ENCODE measurements at regions not wholly inside any gene's neighbourhood (a gene's known extent, or its start where the extent isn't known, plus 50 kb on each side); places are given as distances from the start of the nearest gene placed in this dataset.

DNA sequence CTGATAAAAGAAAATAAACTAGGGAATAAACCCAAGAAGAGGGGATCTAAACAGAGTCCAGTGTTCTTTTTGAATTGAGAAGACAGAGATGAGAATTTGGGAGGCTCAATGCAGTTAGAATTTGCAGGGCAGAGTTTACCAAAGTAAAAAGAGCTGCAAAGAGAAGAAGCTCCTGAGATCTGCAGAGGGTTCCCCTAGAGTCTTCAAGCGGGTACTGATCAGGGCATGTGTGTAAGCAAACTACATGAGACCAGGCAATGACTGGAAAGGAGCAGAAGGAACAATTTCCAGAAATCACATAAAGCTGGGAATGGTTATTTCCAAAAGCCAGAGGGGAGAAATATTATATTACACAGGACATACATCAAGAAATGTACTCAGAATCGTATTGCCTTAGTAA lies 58.1 kb upstream of the TES start:
- TF ChIP-seq, protein P1, sequence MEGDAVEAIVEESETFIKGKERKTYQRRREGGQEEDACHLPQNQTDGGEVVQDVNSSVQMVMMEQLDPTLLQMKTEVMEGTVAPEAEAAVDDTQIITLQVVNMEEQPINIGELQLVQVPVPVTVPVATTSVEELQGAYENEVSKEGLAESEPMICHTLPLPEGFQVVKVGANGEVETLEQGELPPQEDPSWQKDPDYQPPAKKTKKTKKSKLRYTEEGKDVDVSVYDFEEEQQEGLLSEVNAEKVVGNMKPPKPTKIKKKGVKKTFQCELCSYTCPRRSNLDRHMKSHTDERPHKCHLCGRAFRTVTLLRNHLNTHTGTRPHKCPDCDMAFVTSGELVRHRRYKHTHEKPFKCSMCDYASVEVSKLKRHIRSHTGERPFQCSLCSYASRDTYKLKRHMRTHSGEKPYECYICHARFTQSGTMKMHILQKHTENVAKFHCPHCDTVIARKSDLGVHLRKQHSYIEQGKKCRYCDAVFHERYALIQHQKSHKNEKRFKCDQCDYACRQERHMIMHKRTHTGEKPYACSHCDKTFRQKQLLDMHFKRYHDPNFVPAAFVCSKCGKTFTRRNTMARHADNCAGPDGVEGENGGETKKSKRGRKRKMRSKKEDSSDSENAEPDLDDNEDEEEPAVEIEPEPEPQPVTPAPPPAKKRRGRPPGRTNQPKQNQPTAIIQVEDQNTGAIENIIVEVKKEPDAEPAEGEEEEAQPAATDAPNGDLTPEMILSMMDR (IDR thresholded peaks at IDR 0.05) = no peak
- TF ChIP-seq POLR2A (IDR thresholded peaks at IDR 0.05) (no peak), POLR2AphosphoS5 (IDR thresholded peaks at IDR 0.05) (no peak)

Data from stomach (tissue), 4 donors.